Body of pancreas (tissue), 4 donors: ENCODE measurements at regions not wholly inside any gene's neighbourhood (a gene's known extent, or its start where the extent isn't known, plus 50 kb on each side); places are given as distances from the start of the nearest gene placed in this dataset.

Experiments used
- ATAC-seq: fragments of 150-250 bp; one replicate; pipeline ENCODE4 v1.9.1; 2016
- DNase-seq, 4 donors: peaks; one replicate each; pipeline ENCODE4 v3.0.0-alpha.2; 2019
- H3K27ac ChIP-seq, 4 donors: fragments of 200-600 bp; sonication (generic); 1 replicate in 3 of 4; 2 replicates in 1 of 4; pipeline versions ENCODE4 v1.5.1 to v1.6.1; 2016 to 2019; ENCODE audit warnings: mild to moderate bottlenecking in 1 of 4, mixed read lengths in 1 of 4, moderate library complexity in 1 of 4
- H3K27me3 ChIP-seq, 2 donors: fragments of 200-600 bp; sonication (generic); one replicate each; pipeline ENCODE4 v1.6.0; 2016; ENCODE audit warnings: mild to moderate bottlenecking in 1 of 2
- H3K36me3 ChIP-seq, 2 donors: fragments of 200-600 bp; sonication (generic); replicated peaks in 1 of 2; 2 replicates each; pipeline ENCODE4 v1.5.1; 2016; ENCODE audit warnings: low read depth in 2 of 2; ENCODE audit not compliant: insufficient read depth in 1 of 2
- H3K4me1 ChIP-seq: fragments of 200-600 bp; sonication (generic); one replicate; pipeline ENCODE4 v1.6.0; 2016
- H3K4me3 ChIP-seq, 2 donors: fragments of 200-600 bp; sonication (generic); 1 replicate in 1 of 2; 2 replicates in 1 of 2; pipeline ENCODE4 v1.5.1; 2016 to 2019
- H3K9me3 ChIP-seq, 3 donors: fragments of 200-600 bp; sonication (generic); 1 replicate in 2 of 3; 2 replicates in 1 of 3; pipeline ENCODE4 v1.5.1; 2016
- POLR2A ChIP-seq, 3 donors: fragments of 450-650 bp; IDR thresholded peaks; one replicate each; pipeline ENCODE4 v1.6.1; 2016; ENCODE audit warnings: antibody characterized with exemption in 3 of 3, mild to moderate bottlenecking in 2 of 3
- WGBS, 2 donors: methylation state at CpG; one replicate each; pipeline ENCODE4 v1.1.5; 2017; 5-methylcytosine and 5-hydroxymethylcytosine counted together
- intact Hi-C: fragments of 100-400 bp; cut with DNase I; formaldehyde crosslinking; loops from one replicate; pipeline ENCODE4 v1.15.1; 2023
- TF ChIP-seq, protein P1 (sequence below), 7 experiments: fragments of 450-650 bp in 4 of 7; fragments of 200-600 bp in 3 of 7; sonication (generic) in 3 of 7; IDR thresholded peaks; one replicate each; pipeline ENCODE4 v1.5.1; 2016 to 2019; ENCODE audit warnings: antibody characterized with exemption in 7 of 7

- intact Hi-C loops: no loop called here
Observed at GRCh38 chr2:7986431-7986830, 695.4 kb upstream of the ID2 start.

GRCh38 chr2:7987992-7988391 is 693.9 kb upstream of the ID2 start:
- DNase-seq (peak in 3 of 4 donors; percentile 28 to 43 (median 30)), ATAC-seq (no peak)
- peaks cover 8% of the 10 kb centered on the region for H3K4me1 ChIP-seq
- TF ChIP-seq POLR2A (IDR thresholded peaks at IDR 0.05): no peak
- TF ChIP-seq, protein P1, sequence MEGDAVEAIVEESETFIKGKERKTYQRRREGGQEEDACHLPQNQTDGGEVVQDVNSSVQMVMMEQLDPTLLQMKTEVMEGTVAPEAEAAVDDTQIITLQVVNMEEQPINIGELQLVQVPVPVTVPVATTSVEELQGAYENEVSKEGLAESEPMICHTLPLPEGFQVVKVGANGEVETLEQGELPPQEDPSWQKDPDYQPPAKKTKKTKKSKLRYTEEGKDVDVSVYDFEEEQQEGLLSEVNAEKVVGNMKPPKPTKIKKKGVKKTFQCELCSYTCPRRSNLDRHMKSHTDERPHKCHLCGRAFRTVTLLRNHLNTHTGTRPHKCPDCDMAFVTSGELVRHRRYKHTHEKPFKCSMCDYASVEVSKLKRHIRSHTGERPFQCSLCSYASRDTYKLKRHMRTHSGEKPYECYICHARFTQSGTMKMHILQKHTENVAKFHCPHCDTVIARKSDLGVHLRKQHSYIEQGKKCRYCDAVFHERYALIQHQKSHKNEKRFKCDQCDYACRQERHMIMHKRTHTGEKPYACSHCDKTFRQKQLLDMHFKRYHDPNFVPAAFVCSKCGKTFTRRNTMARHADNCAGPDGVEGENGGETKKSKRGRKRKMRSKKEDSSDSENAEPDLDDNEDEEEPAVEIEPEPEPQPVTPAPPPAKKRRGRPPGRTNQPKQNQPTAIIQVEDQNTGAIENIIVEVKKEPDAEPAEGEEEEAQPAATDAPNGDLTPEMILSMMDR (IDR thresholded peaks at IDR 0.05): peak in 2 of 7 experiments; percentile 16 to 32
- intact Hi-C loops: no loop called here
- H3K27me3 ChIP-seq: no peaks in the 10 kb centered on the region
- H3K27ac ChIP-seq: no peak overlapping the region
- no peak overlapping the region for H3K4me3 ChIP-seq
- no peaks in the 10 kb centered on the region for H3K36me3 ChIP-seq
- no peaks in the 10 kb centered on the region for H3K9me3 ChIP-seq

More at GRCh38 chr2:7986431-7986830, 695.4 kb upstream of the ID2 start:
- H3K4me3 ChIP-seq: no peak overlapping the region
- TF ChIP-seq POLR2A (IDR thresholded peaks at IDR 0.05): no peak
- TF ChIP-seq, protein P1 (IDR thresholded peaks at IDR 0.05): no peak
- no peak for DNase-seq
- no peaks in the 10 kb centered on the region for H3K9me3 ChIP-seq
- no peak overlapping the region for H3K27ac ChIP-seq
- peaks cover 8% of the 10 kb centered on the region for H3K4me1 ChIP-seq
- no peaks in the 10 kb centered on the region for H3K36me3 ChIP-seq
- WGBS, 2 donors: 89 to 94% methylated on average over 3 of the region's 3 CpGs
- ATAC-seq: no peak
- no peaks in the 10 kb centered on the region for H3K27me3 ChIP-seq

DNA sequence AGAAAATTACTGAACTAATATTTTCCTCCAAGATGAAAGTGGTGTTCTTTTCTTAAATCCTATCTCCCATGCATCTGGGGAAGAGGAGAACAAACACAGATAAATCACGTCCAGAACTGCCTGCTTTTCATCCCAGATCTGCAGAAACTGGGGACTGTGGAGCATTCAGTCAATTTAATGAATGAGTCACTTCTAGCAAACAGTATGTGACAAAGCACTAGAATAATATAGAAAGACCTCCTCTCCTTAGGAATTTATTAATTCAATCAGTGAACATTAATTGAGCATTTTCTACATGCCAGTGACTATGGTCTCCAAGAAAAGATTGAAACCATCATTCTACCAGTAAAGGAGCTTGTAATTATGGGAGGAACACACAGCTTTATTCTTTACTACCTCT is 693.4 kb upstream of the ID2 start:
- Histone ChIP-seq H3K4me1 (peaks cover 8% of the 10 kb centered on the region), H3K27me3 (no peaks in the 10 kb centered on the region), H3K9me3 (no peaks in the 10 kb centered on the region), H3K27ac (no peak overlapping the region), H3K36me3 (no peaks in the 10 kb centered on the region), H3K4me3 (no peak overlapping the region)
- DNase-seq: no peak
- WGBS, 2 donors: 33 to 62% methylated on average over 1 of the region's 1 CpG
- no peak for ATAC-seq
- intact Hi-C loops: no loop called here
- no peak for TF ChIP-seq POLR2A (IDR thresholded peaks at IDR 0.05)
- TF ChIP-seq, protein P1 (IDR thresholded peaks at IDR 0.05): no peak

DNA sequence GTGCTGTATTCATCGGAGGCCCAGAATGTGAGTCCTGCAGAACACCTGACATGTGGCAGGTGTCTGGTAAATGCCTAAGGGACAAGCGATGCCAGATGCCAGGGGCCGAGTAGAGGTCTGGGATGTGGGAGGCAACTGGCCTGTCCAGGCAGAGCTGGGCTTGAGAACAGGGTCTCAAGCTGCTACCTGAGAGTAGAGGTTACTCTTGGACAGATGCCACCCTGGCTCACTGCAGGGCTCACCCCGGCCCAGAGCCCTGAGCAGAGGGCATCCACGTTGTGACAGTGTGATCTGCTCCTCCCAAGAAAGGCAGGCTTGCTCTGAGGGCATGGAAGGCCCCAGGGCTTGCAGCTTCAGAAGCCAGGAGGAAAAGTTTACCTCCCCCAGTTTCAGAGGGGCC is 692.0 kb upstream of the ID2 start:
- Histone ChIP-seq H3K4me3 (no peak overlapping the region), H3K27ac (no peak overlapping the region), H3K4me1 (peaks cover 8% of the 10 kb centered on the region), H3K27me3 (no peaks in the 10 kb centered on the region), H3K9me3 (no peaks in the 10 kb centered on the region), H3K36me3 (no peaks in the 10 kb centered on the region)
- ATAC-seq (no peak), DNase-seq (no peak)
- TF ChIP-seq POLR2A (IDR thresholded peaks at IDR 0.05): no peak
- TF ChIP-seq, protein P1 (IDR thresholded peaks at IDR 0.05): no peak
- 86 to 98% methylated on average over 1 to 5 of the region's 5 CpGs for WGBS, 2 donors
- intact Hi-C loops: no loop called here
